Endothelial cell of umbilical vein (primary cell): ENCODE measurements at regions not wholly inside any gene's neighbourhood (a gene's known extent, or its start where the extent isn't known, plus 50 kb on each side); places are given as distances from the start of the nearest gene placed in this dataset.
"Not testable (repeated sequence)": the region's sequence is repeated elsewhere in the genome, so short reads cannot be mapped to it uniquely, and the experiment has no call there.

Source experiments
- BruUV-seq: library from RNA; stranded (reverse); fragments of 400-500 nt; replicated peaks from 2 replicates; lab custom pipeline; 2021; lab: Mats Ljungman, UMichigan
- CTCF ChIA-PET: fragments of 300-600, 350-600 bp; sonication (Branson Sonifier 250); formaldehyde crosslinking; loops from one replicate; lab custom pipeline; 2021; ENCODE audit warnings: antibody characterized with exemption, inconsistent platforms; lab: Charles Lee
- POLR2A ChIA-PET: fragments of 300-600, 350-600 bp; sonication (Branson Sonifier 250); formaldehyde crosslinking; loops from one replicate; lab custom pipeline; 2021; ENCODE audit warnings: antibody characterized with exemption, inconsistent platforms; lab: Charles Lee
- DNase-seq: peaks from one replicate; pipeline ENCODE4 v3.0.0-alpha.2; 2011; ENCODE audit warnings: low read depth, low spot score
- FAIRE-seq: peaks from 2 replicates; lab custom pipeline; 2011; peaks lifted over from hg19 to GRCh38; lab: Jason Lieb, UNC
- H2AFZ ChIP-seq: 2 replicates; pipeline ENCODE4 v1.6.0; 2012; ENCODE audit warnings: low read depth, low read length, control low read depth, inconsistent platforms
- H3K27ac ChIP-seq: 2 replicates; pipeline ENCODE4 v1.5.1; 2011; ENCODE audit warnings: low read depth, mild to moderate bottlenecking, control low read depth, low read length, moderate library complexity; ENCODE audit not compliant: insufficient read depth
- H3K27me3 ChIP-seq, 2 experiments: 2 replicates each; pipeline versions ENCODE4 v1.6.0 to v1.6.1; 2011; ENCODE audit warnings: low read length in 2 of 2, mixed read lengths in 1 of 2; ENCODE audit not compliant: control insufficient read depth in 2 of 2, insufficient read depth in 2 of 2
- H3K36me3 ChIP-seq, 2 experiments: 2 replicates in 1 of 2; 3 replicates in 1 of 2; pipeline ENCODE4 v1.5.1; 2011; ENCODE audit warnings: low read length in 2 of 2, mild to moderate bottlenecking in 1 of 2, moderate library complexity in 1 of 2; ENCODE audit not compliant: control insufficient read depth in 2 of 2, insufficient read depth in 2 of 2; ENCODE audit errors: extremely low read depth in 1 of 2
- H3K4me1 ChIP-seq: 3 replicates; pipeline ENCODE4 v1.5.1; 2011; ENCODE audit warnings: mild to moderate bottlenecking, low read length; ENCODE audit not compliant: control insufficient read depth, insufficient read depth; ENCODE audit errors: extremely low read depth
- H3K4me2 ChIP-seq: 2 replicates; pipeline ENCODE4 v1.6.1; 2011; ENCODE audit warnings: low read length, control low read depth, mixed read lengths; ENCODE audit not compliant: insufficient read depth
- H3K4me3 ChIP-seq, 3 experiments: fragments of 200-600 bp in 1 of 3; sonication (generic), shearing (Covaris generic) in 1 of 3; replicated peaks in 1 of 3; 2 replicates each; pipeline ENCODE4 v1.5.1; 2011 to 2016; ENCODE audit warnings: control low read depth in 3 of 3, low read length in 3 of 3, mild to moderate bottlenecking in 2 of 3, inconsistent platforms in 1 of 3, low read depth in 1 of 3, moderate library complexity in 1 of 3; ENCODE audit not compliant: insufficient read depth in 1 of 3
- H3K79me2 ChIP-seq: 2 replicates; pipeline ENCODE4 v1.6.0; 2012; ENCODE audit warnings: low read length, inconsistent platforms; ENCODE audit not compliant: control insufficient read depth, insufficient read depth
- H3K9ac ChIP-seq: replicated peaks from 2 replicates; pipeline ENCODE3; 2011; ENCODE audit warnings: low read length, control low read depth; ENCODE audit not compliant: insufficient read depth; ENCODE audit errors: extremely low read depth
- H3K9me1 ChIP-seq: replicated peaks from 3 replicates; pipeline ENCODE4 v1.6.0; 2011; ENCODE audit warnings: mild to moderate bottlenecking, low read length; ENCODE audit not compliant: control insufficient read depth, insufficient read depth; ENCODE audit errors: extremely low read depth
- H3K9me3 ChIP-seq: replicated peaks from 2 replicates; pipeline ENCODE4 v1.5.1; 2012; ENCODE audit warnings: low read length, inconsistent platforms; ENCODE audit not compliant: control insufficient read depth, insufficient read depth
- H4K20me1 ChIP-seq: replicated peaks from 2 replicates; pipeline ENCODE3; 2011; ENCODE audit warnings: mild to moderate bottlenecking, low read length; ENCODE audit not compliant: control insufficient read depth, insufficient read depth; ENCODE audit errors: extremely low read depth
- EZH2 ChIP-seq: IDR thresholded peaks from 2 replicates; pipeline ENCODE4 v1.6.1; 2012; ENCODE audit warnings: borderline replicate concordance, low read depth, mild to moderate bottlenecking, moderate library complexity, low read length, inconsistent platforms; ENCODE audit not compliant: severe bottlenecking
- FOS ChIP-seq: IDR thresholded peaks from 2 replicates; pipeline ENCODE4 v1.6.1; 2011; ENCODE audit warnings: mild to moderate bottlenecking, low read length, moderate library complexity, borderline replicate concordance; ENCODE audit not compliant: insufficient read depth
- dilution Hi-C: fragments of 300-500 bp; cut with MboI; formaldehyde crosslinking; loops from one replicate; pipeline ENCODE4 v1.15.0; 2019; ENCODE audit warnings: low sequenced_read_pairs; ENCODE audit not compliant: extremely low pct_ligation_motif_present
- intact Hi-C: fragments of 100-400 bp; cut with micrococcal nuclease; formaldehyde crosslinking; loops from one replicate; pipeline ENCODE4 v1.10.0; 2022
- TF ChIP-seq, protein P1 (sequence below), 2 donors: IDR thresholded peaks; 1 replicate in 1 of 2; 2 replicates in 1 of 2; pipeline ENCODE4 v1.5.1; 2011; ENCODE audit warnings: low read length in 2 of 2, mild to moderate bottlenecking in 2 of 2, moderate library complexity in 2 of 2, control low read depth in 1 of 2, inconsistent platforms in 1 of 2, low read depth in 1 of 2; ENCODE audit not compliant: insufficient read depth in 1 of 2; ENCODE audit errors: extremely low read depth in 1 of 2

- ChIA-PET CTCF (interaction anchor here (1.4 kb wide), 1 partner anchor 484 kb away, joined by 7 read pairs; no protein-coding TSS in a partner anchor), POLR2A (no interaction called here)
- Histone ChIP-seq H3K4me3 (no peak overlapping the region), H3K9me3 (no peaks in the 10 kb centered on the region), H3K27me3 (no peaks in the 10 kb centered on the region), H3K4me2 (no peak overlapping the region), H3K9ac (no peak overlapping the region), H3K9me1 (no peaks in the 10 kb centered on the region), H3K79me2 (no peaks in the 10 kb centered on the region), H2AFZ (no peak overlapping the region), H3K27ac (no peak overlapping the region), H3K4me1 (no peaks in the 10 kb centered on the region), H4K20me1 (no peaks in the 10 kb centered on the region), H3K36me3 (no peaks in the 10 kb centered on the region)
- TF ChIP-seq FOS (no peak), EZH2 (no peak)
- TF ChIP-seq, protein P1, sequence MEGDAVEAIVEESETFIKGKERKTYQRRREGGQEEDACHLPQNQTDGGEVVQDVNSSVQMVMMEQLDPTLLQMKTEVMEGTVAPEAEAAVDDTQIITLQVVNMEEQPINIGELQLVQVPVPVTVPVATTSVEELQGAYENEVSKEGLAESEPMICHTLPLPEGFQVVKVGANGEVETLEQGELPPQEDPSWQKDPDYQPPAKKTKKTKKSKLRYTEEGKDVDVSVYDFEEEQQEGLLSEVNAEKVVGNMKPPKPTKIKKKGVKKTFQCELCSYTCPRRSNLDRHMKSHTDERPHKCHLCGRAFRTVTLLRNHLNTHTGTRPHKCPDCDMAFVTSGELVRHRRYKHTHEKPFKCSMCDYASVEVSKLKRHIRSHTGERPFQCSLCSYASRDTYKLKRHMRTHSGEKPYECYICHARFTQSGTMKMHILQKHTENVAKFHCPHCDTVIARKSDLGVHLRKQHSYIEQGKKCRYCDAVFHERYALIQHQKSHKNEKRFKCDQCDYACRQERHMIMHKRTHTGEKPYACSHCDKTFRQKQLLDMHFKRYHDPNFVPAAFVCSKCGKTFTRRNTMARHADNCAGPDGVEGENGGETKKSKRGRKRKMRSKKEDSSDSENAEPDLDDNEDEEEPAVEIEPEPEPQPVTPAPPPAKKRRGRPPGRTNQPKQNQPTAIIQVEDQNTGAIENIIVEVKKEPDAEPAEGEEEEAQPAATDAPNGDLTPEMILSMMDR (IDR thresholded peaks at IDR 0.05; ENCODE audit: extremely low read depth in 1 of 2, insufficient read depth in 1 of 2, low read depth in 1 of 2, low read length in 2 of 2), result peak in 1 of 2 donors; percentile 8
- intact Hi-C loops (loop anchor here (10.0 kb wide), 1 partner anchor 483 kb away; no protein-coding TSS in a partner anchor), dilution Hi-C loops (no loop called here)
- DNase-seq (no peak), FAIRE-seq (no peak)
- BruUV-seq, result no TSS peak
Observed at GRCh38 chr2:118371515-118371914, 283.2 kb downstream of the INSIG2 start.

DNA sequence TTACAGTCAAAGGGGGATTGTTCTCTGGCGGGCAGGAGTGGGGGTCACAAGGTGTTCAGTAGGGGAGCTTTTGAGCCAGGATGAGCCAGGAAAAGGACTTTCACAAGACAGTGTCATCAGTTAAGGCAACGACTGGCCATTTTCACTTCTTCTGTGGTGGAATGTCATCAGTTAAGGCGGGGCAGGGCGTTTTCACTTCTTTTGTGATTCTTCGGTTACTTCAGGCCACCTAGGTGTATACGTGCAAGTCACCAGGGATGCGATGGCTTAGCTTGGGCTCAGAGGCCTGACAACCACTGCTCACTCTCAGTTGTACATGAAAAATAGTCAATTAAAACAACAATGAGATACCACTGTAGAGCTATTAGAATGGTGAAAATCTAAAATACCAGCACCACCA, 281.2 kb downstream of the INSIG2 start:
- POLR2A ChIA-PET, FAIRE-seq: not testable (repeated sequence)

More for the DNA sequence above, 281.2 kb downstream of the INSIG2 start:
- H3K27ac ChIP-seq, dilution Hi-C loops, H3K4me1 ChIP-seq, H3K4me3 ChIP-seq, H3K9me1 ChIP-seq, DNase-seq, H3K9me3 ChIP-seq, H3K27me3 ChIP-seq, H4K20me1 ChIP-seq, intact Hi-C loops, H3K36me3 ChIP-seq, H3K79me2 ChIP-seq, H3K9ac ChIP-seq, H2AFZ ChIP-seq, BruUV-seq, H3K4me2 ChIP-seq: not testable (repeated sequence)
- CTCF ChIA-PET, result interaction anchor here (1.1 kb wide), 1 partner anchor 486 kb away, joined by 4 read pairs; no protein-coding TSS in a partner anchor
